ENCODE measurements at regions not wholly inside any gene's neighbourhood (a gene's known extent, or its start where the extent isn't known, plus 50 kb on each side); places are given as distances from the start of the nearest gene placed in this dataset.

DNA sequence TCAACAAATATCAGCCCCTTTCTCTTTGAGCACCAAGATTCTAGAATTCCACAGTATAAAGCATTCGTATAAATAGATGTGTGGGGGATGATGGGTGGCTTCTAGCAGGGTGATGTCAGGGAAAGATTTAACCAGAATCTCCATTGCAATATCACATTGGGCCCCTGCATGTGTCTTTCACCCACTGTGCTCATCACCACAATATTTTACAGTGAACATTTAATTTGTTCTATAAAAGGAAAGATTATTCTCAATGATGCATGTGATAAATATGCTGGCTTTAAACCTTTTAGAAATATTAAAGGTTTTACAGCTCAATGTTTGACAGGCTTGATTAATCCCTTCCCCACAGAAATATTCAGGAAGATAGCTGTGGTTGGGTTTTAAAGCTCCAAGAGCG lies 457.8 kb upstream of the DAB1 start:
- ATAC-seq (ENCODE audit: low read depth) (no peak), DNase-seq (no peak)
- Histone ChIP-seq H3K9ac (ENCODE audit: low read length) (no peak overlapping the region), H3K36me3 (replicated peaks in 1 of 2; ENCODE audit: control extremely low read depth in 1 of 2, control insufficient read depth in 1 of 2, extremely low read depth in 1 of 2, insufficient read depth in 2 of 2, low read length in 1 of 2) (no peaks in the 10 kb centered on the region), H3K4me2 (replicated peaks; ENCODE audit: low read depth, low read length, poor library complexity, severe bottlenecking) (no peak overlapping the region), H4K20me1 (ENCODE audit: control insufficient read depth, insufficient read depth, low read length, poor library complexity, severe bottlenecking) (no peaks in the 10 kb centered on the region), H3K4me1 (ENCODE audit: control insufficient read depth in 2 of 2, insufficient read depth in 2 of 2, low read length in 2 of 2) (no peaks in the 10 kb centered on the region), H2AFZ (ENCODE audit: insufficient read depth, low read depth, low read length, poor library complexity, severe bottlenecking) (no peak overlapping the region), H3K27me3 (replicated peaks in 1 of 4; ENCODE audit: control extremely low read depth in 1 of 4, control insufficient read depth in 3 of 4, insufficient read depth in 4 of 4, low read length in 3 of 4) (no peaks in the 10 kb centered on the region), H3K27ac (ENCODE audit: low read length in 2 of 2) (no peak overlapping the region), H3K4me3 (ENCODE audit: control extremely low read depth in 1 of 5, extremely low read depth in 1 of 5, insufficient read depth in 1 of 5, low read depth in 2 of 5, low read length in 4 of 5) (no peak overlapping the region), H3K79me2 (ENCODE audit: control insufficient read depth, insufficient read depth, low read length) (no peaks in the 10 kb centered on the region), H3K9me3 (ENCODE audit: control extremely low read depth in 1 of 3, control insufficient read depth in 2 of 3, insufficient read depth in 1 of 3, low read length in 2 of 3) (no peaks in the 10 kb centered on the region)
- WGBS (ENCODE audit: insufficient coverage), result no CpG with 5 or more reads among the region's 2 CpGs
- no peaks in the 10 kb centered on the region for H3K9me3 Mint-ChIP-seq (ENCODE audit: insufficient read depth)
- peaks cover under 1% of the 10 kb centered on the region for H3K27me3 Mint-ChIP-seq
- H3K4me1 Mint-ChIP-seq, result no peaks in the 10 kb centered on the region
- intact Hi-C loops (cut with micrococcal nuclease), result no loop called here
- CTCF ChIA-PET, result no interaction called here
- no peak for TF ChIP-seq EZH2 (IDR thresholded peaks at IDR 0.05; ENCODE audit: borderline replicate concordance, insufficient read depth, low read depth, low read length, poor library complexity, severe bottlenecking)
- TF ChIP-seq CTCF (IDR thresholded peaks at IDR 0.05), result no peak
- POLR2A ChIA-PET, result no interaction called here
- H3K4me3 Mint-ChIP-seq, result no peak overlapping the region
- H3K27ac Mint-ChIP-seq, result no peak overlapping the region

GRCh38 chr1:57879700-57880099 lies 455.8 kb upstream of the DAB1 start:
- Mint-ChIP-seq H3K27me3 (peaks cover 3% of the 10 kb centered on the region), H3K4me3 (no peak overlapping the region), H3K4me1 (no peaks in the 10 kb centered on the region), H3K9me3 (ENCODE audit: insufficient read depth) (no peaks in the 10 kb centered on the region), H3K27ac (no peak overlapping the region)
- no peaks in the 10 kb centered on the region for H4K20me1 ChIP-seq (ENCODE audit: control insufficient read depth, insufficient read depth, low read length, poor library complexity, severe bottlenecking)
- POLR2A ChIA-PET, result no interaction called here
- no peak overlapping the region for H3K9ac ChIP-seq (ENCODE audit: low read length)
- ATAC-seq (ENCODE audit: low read depth), result no peak
- H3K36me3 ChIP-seq (replicated peaks in 1 of 2; ENCODE audit: control extremely low read depth in 1 of 2, control insufficient read depth in 1 of 2, extremely low read depth in 1 of 2, insufficient read depth in 2 of 2, low read length in 1 of 2), result no peaks in the 10 kb centered on the region
- H3K79me2 ChIP-seq (ENCODE audit: control insufficient read depth, insufficient read depth, low read length), result no peaks in the 10 kb centered on the region
- no peak for DNase-seq
- TF ChIP-seq EZH2 (IDR thresholded peaks at IDR 0.05; ENCODE audit: borderline replicate concordance, insufficient read depth, low read depth, low read length, poor library complexity, severe bottlenecking) (no peak), CTCF (IDR thresholded peaks at IDR 0.05) (no peak)
- intact Hi-C loops (cut with micrococcal nuclease), result no loop called here
- no peak overlapping the region for H3K4me3 ChIP-seq (ENCODE audit: control extremely low read depth in 1 of 5, extremely low read depth in 1 of 5, insufficient read depth in 1 of 5, low read depth in 2 of 5, low read length in 4 of 5)
- no peaks in the 10 kb centered on the region for H3K27me3 ChIP-seq (replicated peaks in 1 of 4; ENCODE audit: control extremely low read depth in 1 of 4, control insufficient read depth in 3 of 4, insufficient read depth in 4 of 4, low read length in 3 of 4)
- no peak overlapping the region for H3K4me2 ChIP-seq (replicated peaks; ENCODE audit: low read depth, low read length, poor library complexity, severe bottlenecking)
- CTCF ChIA-PET, result no interaction called here
- no peak overlapping the region for H2AFZ ChIP-seq (ENCODE audit: insufficient read depth, low read depth, low read length, poor library complexity, severe bottlenecking)
- H3K4me1 ChIP-seq (ENCODE audit: control insufficient read depth in 2 of 2, insufficient read depth in 2 of 2, low read length in 2 of 2), result no peaks in the 10 kb centered on the region
- no peak overlapping the region for H3K27ac ChIP-seq (ENCODE audit: low read length in 2 of 2)
- WGBS (ENCODE audit: insufficient coverage), result 56% methylated on average over 1 of the region's 3 CpGs
- no peaks in the 10 kb centered on the region for H3K9me3 ChIP-seq (ENCODE audit: control extremely low read depth in 1 of 3, control insufficient read depth in 2 of 3, insufficient read depth in 1 of 3, low read length in 2 of 3)
